ENCODE measurements at regions not wholly inside any gene's neighbourhood (a gene's known extent, or its start where the extent isn't known, plus 50 kb on each side); places are given as distances from the start of the nearest gene placed in this dataset.
"Not testable (repeated sequence)": the region's sequence is repeated elsewhere in the genome, so short reads cannot be mapped to it uniquely, and the experiment has no call there.

DNA sequence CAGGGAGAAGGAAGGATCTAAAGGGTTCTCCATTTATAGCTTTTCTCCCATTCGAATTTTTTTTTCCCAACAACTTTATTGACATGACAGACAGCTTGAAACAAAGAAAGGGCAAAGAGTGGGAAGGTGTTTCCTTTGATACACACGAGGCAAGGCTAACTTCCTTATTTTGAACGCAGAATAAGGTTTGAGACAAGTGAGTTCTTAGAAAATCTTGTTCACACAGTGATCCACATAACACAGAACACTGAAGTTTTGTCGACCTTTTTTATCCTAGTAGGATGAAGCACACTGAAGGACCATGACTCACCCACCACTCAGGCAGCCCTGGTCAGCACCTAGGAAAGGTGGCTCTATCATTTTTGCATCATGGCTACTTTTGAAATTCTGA lies 425.8 kb upstream of the MDFIC2 start:
- DNase-seq (ENCODE audit: low read depth): no peak

DNA sequence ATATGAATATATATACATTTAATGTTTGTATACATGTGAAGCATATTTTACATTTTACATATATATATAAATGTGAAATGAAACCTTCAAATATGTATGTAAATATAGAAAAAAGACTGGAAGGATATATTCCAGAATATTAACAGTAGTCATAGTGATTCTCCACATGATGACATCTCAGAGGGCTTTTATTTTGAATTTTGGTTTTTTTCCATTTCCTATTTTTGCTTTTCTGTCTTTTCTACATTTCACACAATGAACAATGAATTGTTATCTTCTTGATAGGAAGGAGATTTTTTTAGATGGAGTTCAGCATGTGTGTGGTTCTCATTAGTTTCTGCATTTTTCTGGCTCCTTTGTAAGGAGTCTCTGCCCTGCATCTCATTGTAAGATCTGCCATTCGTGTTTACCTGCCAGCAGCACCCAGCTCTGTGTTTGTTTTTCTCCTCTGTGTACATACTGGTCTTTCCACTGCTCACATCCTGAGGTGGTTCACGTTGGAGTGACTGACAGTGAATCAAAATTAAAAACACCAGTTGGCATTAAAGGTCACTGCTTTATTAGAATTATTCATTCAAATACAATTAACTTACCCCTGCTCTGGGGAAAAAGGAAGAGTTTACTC lies 425.3 kb upstream of the MDFIC2 start:
- DNase-seq (ENCODE audit: low read depth): no peak

DNA sequence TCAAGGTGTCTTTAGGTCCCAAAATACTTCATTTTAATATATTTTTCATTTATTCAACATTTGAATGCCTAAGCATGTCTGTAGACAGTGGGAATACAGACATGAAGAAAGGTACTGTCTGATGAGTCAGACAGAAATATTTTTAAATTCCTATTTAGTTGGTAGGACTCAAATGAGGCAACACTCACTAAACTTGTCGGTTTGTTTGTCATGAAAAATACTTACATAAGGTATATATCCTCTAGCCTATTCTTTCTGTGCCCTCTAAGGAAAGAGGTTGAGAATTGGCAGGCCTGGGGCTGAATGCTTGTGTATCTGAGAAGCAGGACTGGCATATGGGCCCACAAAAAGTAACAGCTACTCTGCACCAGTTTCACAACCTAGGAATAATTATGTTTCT lies 423.6 kb upstream of the MDFIC2 start:
- no peak for DNase-seq (ENCODE audit: low read depth)

DNA sequence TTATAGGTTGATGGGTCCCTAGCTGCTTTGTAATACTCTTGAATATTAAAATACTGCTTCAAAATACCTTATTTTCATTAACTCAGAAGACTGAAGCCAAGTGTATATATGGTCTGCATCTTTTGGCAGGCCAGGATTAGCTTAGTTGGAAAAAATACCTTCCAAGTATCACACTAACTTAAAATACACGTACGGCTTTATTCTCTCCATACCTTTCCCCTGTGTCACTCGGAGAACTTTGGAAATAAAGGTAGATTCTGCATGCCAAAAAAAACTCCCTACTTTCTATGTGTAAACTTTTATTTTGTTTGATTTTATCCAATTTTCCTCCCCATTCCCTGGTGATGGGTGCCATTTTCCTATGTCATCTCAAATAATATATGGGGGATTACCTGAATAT lies 422.3 kb upstream of the MDFIC2 start:
- no peak for DNase-seq (ENCODE audit: low read depth)

DNA sequence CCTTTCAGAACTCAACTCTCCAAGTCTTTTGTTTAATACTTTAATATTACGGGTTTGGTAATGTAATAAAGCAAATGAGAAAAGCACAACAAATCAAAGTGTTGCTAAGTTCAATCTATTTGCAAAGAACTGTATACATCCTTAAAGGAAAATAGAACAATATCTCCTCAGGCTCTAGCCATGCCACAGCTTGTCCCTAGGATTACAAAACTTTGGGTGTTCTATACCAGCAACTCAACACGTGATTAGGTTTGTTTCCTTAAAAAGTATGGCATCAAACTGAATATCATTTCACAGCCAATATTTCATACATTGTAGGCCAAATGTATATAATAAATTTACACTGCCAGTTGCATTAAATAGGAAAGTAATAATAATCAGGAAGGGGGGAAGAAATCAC lies 418.6 kb upstream of the MDFIC2 start:
- no peak for DNase-seq (ENCODE audit: low read depth)

DNA sequence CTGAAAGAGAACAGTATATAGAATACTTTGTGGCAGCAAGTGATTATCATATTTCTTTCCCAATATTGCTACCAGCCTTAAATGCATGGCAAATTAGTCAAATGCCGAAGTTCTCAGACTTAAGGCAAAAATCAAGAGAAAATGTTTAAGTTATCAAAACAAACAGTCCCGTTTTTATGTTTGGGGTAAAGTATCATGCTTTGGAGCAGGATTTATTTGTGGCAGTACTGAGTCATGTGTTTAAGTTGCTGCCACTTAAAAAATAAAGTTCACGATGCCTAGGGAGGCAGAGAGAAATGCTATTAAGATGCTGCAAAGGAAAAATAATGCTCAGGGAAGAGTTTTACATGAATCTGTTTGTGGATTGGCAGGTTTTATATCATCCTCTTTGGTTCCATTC lies 417.4 kb upstream of the MDFIC2 start:
- DNase-seq (ENCODE audit: low read depth): no peak

DNA sequence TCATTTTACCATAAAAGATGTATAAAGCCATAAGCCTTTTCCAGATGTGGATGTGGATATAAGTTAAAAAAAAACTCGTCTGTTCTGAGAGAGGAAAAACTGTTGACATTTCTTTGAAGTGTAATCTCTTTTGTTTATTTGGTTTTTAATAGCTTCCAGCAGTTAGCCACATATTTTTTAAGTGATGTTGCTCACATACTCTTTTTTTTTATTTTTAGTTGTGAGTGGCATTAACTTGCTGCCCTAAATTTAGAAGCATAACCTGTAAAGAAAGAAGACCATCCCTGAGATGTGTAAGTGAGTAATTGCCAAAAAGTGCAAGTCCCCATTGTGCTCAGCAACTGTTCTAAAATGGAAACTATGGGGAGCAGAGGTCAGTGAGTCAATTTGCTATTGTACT lies 415.9 kb upstream of the MDFIC2 start:
- no peak for DNase-seq (ENCODE audit: low read depth)

DNA sequence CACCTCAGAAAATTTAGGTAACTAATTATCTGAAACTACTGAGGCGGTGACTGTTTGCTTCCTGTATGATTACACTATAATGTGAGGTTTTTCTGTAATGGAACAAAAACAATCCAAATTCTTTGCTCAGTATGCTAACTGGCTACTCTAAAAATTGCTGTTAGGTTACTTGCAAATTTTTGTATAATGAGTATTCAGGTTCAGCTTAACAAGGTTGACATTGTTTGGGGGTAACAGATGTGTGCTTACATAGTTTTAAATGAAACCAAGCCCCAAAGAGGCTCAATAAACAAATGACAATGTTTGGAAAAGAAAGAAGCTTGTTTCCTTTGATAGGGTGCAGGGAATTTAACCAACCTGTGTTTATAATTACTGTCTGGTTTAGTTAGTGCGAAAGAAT lies 414.5 kb upstream of the MDFIC2 start:
- DNase-seq (ENCODE audit: low read depth): no peak

DNA sequence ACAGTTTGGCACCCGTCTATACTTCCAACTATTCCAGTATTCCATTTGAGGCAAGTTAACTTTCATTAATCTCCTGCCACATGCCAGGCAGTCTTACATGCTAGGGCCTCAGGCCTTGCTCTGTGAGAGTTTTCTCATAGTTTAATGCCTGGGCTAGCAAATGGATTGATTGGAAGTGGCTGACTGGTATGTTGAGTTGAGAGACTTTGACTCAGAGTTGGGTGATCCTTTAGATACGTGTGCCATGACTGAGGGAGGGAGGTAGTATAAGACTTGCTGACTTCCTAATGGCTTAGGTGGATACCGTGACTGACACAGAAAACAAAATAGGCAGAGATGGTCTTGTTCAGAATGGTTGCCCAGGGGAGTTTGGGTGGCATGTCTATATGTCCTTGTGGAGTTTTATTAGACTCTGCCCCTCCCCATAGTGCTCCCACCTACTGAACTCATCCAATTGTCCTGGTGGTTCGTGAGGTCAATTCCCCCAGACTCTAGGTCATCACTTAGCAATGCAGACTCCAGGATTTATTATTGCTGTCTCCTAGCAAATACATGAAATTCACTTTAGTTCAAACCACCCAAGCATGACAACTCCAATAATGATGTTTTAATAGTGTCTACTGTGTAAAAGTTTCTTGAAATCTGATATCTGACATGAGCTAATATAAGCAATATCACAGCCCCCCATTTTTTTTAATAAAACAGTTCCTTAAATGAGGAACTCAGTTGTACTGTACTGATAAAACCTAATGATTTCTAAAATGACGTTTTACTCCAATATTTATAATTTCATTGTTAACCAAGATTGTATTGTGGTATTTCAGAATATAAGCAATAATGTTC lies 413.9 kb upstream of the MDFIC2 start:
- DNase-seq (ENCODE audit: low read depth): no peak

DNA sequence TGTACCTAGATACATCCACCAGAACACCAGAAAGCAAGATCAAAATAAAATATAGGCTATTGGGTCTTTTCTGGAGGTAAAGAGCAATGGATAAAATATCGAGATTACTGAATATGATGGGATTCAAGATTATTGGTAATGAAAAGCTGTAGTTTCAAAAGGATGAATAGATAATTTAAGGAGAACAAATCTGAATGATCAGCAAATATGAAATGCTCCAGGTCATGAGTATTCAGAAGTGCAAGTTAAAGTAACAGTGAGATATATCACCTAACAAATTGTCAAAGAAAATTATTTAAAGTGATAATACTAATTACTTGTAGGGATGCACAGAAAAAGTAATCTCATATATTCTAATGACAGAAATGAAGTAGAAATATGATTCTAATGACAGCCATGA lies 409.6 kb upstream of the MDFIC2 start:
- no peak for DNase-seq (ENCODE audit: low read depth)

DNA sequence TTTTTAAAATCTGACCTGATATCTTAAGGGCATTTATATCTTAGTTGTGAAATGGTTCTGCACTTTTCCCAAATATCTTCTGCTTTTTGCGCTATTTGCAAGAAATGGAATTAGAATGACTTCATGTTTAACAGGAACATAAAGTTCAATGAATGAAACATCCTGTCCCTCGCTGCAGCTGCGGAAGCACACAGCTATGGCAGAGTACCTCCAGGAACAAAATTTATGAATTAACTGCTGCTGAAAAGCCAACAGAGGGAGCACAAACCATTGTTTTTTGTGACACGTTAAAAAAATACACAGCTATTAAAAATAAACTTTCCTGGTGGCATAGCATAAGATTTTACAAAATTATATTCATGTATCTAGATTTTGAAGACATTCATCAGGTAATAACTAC lies 404.4 kb upstream of the MDFIC2 start:
- no peak for DNase-seq (ENCODE audit: low read depth)

DNA sequence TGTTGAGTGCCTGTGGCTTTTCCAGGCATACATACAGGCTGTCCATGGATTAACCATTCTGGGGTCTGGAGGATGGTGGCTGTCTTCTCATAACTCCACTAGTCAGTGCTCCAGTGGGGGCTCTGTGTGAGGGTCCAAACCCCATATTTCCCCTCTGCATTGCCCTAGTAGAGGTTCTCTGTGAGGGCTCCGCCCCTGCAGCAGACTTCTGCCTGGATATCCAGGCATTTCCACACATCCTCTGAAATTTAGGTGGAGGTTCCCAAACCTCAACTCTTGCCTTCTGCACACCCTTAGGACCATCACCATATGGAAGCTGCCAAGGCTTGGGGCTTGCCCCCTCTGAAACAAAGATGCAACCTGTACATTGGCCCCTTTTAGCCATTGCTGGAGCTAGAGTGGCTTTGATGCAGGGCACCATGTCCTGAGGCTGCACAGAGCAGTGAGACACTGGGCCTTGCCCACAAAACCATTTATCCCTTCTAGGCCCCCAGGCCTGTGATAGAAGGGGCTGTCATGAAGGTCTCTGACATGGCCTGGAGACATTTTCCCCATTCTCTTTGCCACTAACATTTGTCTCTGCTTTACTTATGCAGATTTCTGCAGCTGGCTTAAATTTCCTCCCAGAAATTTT lies 400.1 kb upstream of the MDFIC2 start:
- no peak for DNase-seq (ENCODE audit: low read depth)

DNA sequence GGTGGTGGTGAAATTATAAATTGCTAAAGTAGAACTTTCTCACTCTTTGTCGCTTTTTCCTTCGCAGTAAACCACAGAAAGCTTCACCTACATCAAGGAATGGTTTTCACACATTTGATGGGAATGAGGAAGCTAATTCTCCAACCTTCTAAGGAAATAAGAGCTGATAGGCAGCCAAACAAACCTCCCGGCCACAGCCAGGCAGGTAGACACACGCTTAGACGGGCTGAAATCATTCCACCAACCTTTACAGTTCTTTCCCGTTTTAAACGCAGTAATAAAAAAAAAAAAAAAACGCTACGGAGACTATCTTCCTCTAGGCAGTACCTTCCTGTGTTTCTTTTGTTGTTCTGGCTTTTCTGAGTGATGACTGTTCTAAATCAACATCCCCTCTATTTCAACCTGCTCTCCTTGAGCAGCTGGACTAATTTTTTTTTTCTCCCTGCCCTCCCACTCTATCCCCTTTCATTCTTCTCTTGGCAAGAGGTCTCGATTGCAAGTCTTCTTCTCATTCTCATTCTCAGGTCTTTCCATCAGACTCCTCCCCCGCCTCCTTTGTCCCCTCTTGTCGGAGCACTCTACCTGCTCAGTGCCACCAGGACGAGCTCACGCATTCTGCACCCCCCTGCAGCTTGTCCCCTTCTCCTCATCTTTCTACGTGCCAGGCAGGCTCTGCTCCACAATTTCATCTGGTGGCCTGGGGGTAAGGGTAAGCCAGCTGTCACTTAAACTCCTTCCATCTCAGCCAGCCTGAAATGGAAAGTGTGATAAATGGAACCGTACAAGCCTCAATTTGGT lies 391.1 kb upstream of the MDFIC2 start:
- no peak for DNase-seq (ENCODE audit: low read depth)

DNA sequence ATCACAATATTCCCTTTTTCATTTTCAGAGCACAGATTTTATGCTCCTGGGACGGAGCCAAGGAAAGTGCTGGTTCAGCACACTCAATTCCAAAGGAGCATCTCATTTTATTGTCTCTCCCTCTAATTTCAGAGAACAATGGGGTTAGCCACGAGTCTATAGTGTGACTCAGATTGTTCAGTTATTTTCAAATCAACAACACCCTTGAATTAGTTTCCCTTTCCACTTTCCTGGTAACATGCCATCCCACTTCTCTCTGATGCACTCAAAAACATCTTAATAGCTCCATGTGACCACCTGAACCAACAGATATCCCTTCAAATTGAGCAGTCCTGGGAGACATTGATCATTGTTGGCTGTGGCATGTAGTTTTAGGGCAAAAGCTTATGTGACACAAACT lies 389.7 kb upstream of the MDFIC2 start:
- no peak for DNase-seq (ENCODE audit: low read depth)

DNA sequence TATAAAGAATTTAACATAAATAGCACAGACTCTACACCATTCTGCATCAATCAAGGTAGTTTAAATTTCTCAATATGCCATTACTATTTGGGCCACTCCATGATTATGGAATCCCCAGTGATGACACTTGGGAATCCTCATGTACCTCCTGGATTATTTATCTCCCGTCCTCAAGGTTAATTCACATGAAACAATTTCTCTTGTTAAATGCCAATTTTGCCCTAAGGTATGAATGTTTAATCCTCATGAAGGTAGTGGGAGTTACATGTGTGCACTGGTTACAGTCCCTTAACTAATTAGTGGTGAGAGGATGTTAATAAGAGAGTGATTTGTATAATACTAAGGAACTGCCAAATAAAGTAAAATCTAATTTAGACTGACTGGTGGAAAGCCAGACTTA lies 372.3 kb upstream of the MDFIC2 start:
- no peak for DNase-seq (ENCODE audit: low read depth)

DNA sequence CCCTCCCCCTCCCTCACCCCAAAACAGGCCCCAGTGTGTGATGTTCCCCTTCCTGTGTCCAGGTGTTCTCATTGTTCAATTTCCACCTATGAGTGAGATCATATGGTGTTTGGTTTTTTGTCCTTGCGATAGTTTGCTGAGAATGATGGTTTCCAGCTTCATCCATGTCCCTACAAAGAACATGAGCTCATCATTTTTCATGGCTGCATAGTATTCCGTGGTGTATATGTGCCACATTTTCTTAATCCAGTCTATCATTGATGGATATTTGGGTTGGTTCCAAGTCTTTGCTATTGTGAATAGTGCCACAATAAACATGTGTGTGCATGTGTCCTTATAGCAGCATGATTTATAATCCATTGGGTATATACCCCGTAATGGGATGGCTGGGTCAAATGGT lies 363.4 kb upstream of the MDFIC2 start:
- DNase-seq (ENCODE audit: low read depth): not testable (repeated sequence)

DNA sequence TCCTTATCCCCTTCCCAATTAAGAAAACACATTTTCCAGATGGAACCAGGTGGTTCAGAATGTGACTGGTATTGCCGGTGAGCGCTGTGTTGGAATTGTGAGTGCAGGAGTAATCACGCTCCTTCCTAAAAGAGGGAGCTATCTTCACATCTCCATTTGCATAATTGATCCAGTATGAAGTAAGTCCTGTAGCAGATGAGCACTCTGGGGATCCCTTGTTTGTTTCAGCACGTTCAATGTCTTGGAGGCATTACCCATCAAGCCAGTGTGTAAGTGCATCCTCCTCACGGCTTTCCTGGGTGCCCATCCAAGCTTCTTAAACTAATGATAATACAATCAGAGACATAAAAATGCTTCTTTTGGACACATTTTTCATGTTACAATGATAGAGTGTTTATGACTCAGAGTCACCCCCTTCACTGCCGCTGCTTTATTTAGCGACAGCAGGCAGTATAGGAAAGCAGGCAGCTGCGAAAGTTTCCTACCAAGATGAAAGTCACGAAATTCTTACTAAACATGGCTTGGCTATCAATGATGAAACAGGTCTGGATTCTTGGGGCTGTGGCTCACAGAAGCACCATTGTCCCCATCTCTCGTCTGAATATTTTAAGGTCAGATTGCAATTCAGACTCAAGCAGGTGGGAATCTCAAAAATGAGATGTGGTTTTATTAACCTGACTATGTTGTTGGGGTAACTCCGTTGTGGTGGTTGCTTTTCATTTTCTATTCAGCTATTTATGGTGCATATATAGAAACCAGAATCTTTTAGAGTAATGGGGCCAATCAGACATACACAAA lies 346.3 kb upstream of the MDFIC2 start:
- DNase-seq (ENCODE audit: low read depth): no peak

DNA sequence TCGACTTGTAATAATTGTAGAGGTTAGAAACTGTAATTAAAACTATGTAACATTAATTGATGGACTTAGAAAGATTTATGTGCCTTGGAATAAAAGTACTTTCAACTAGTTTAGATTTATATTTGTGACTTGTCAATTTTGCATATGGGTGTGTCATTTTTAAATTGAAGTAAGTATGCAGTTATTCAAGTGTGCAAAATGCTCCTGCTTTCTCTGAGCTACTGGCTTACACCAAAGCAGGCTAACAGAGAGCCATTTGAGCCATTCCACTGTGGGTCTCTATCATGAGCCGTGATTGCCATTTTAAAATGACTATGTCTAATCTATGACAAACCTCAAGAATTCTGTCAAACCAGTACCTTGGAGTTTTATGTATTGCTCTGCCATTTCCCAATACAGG lies 345.0 kb upstream of the MDFIC2 start:
- DNase-seq (ENCODE audit: low read depth): no peak

DNA sequence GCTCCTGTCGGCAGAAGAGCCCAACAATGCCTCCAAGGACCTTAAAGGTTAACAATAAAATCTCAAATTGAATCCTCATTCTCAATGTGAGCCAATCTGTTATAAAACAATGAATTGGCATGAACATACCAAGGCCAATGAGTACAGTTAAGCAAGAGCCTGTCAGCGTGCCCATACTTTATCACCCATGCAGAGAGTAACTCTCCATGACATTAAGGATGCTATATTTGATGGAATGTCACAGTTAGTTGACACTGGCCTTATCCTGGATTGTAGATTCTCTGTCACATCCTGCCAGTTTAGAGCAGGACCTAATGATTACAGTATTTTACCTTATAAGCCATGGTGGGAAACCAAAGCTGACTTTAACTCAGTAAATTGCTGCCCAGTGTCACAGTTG lies 335.4 kb upstream of the MDFIC2 start:
- DNase-seq (ENCODE audit: low read depth): no peak

DNA sequence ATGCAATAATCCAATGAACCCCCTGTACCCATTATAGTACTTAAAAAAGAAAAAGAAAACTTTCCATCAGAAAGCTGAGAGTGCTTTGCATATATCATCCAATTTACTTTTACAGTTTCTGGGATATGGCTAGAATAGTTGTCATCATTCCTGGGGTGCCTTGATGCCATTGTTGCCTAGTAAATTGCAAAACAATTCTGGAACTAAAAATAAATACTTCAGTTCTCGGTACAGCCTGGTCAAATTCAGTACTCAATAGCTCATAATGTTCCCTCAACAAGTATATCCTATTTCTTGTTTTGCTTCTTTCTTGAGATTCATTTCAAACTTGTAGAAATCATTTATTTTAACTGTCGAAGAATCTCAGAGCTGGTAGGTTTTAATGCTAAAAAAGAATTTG lies 334.7 kb upstream of the MDFIC2 start:
- DNase-seq (ENCODE audit: low read depth): no peak

DNA sequence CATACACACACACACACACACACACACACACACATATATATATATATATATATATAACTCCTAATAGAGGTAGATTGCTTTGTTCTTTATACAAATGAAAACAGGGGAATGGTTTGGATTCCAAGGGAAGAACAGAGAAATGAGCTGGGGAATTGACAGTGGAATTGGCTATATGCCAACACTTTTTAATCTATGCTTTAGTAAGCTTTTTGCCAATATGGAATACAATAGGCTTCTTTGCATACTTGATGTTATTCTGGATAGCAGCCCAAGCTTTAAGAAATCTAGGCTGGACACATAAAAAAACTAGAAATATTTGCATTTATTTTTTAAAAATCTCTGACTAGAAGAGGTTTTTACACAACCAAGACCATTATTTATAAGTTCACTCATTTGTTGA lies 334.2 kb upstream of the MDFIC2 start:
- DNase-seq (ENCODE audit: low read depth): no peak

DNA sequence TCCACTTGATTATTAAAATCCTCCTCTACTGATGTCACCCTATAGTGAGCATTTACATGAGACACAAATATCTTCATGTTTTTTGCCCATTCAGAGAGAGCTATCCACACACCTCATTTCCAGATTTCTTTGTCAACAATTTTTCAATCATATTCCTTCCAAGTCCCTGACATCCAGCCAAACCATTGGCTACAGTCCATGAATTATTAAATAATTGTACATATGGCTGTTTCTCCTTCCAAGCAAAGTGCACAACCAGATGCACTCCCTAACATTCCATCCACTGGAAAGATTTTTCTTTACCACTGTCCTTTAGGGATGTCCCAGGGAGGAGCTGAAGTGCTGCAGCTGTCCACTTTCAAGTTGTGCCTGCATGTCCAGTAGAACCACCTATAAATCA lies 328.0 kb upstream of the MDFIC2 start:
- DNase-seq (ENCODE audit: low read depth): no peak
